ENCODE measurements at regions not wholly inside any gene's neighbourhood (a gene's known extent, or its start where the extent isn't known, plus 50 kb on each side); places are given as distances from the start of the nearest gene placed in this dataset.

GRCh38 chr2:129879614-129880180, 99.8 kb upstream of the RAB6C start:
- Mint-ChIP-seq H3K36me3 (no peaks in the 10 kb centered on the region), H3K9me3 (peaks cover 0 to 6% of the 10 kb centered on the region in 2 donors), H3K27ac (no peak overlapping the region)
- ATAC-seq (no peak), DNase-seq (ENCODE audit: low spot score in 2 of 2) (no peak)

GRCh38 chr2:129880309-129880708, 99.2 kb upstream of the RAB6C start:
- no peaks in the 10 kb centered on the region for H3K36me3 Mint-ChIP-seq
- H3K27ac Mint-ChIP-seq, result no peak overlapping the region
- no peak for DNase-seq (ENCODE audit: low spot score in 2 of 2)
- H3K9me3 Mint-ChIP-seq, result peaks cover 0 to 6% of the 10 kb centered on the region in 2 donors
- ATAC-seq, result no peak

GRCh38 chr2:129880971-129881370, 98.5 kb upstream of the RAB6C start:
- DNase-seq (ENCODE audit: low spot score in 2 of 2), result no peak
- no peak overlapping the region for H3K27ac Mint-ChIP-seq
- H3K36me3 Mint-ChIP-seq, result no peaks in the 10 kb centered on the region
- ATAC-seq, result no peak
- peaks cover 0 to 6% of the 10 kb centered on the region in 2 donors for H3K9me3 Mint-ChIP-seq

GRCh38 chr2:129881786-129882396, 97.6 kb upstream of the RAB6C start:
- no peaks in the 10 kb centered on the region for H3K36me3 Mint-ChIP-seq
- no peak overlapping the region for H3K27ac Mint-ChIP-seq
- ATAC-seq, result no peak
- H3K9me3 Mint-ChIP-seq, result peaks cover 0 to 1% of the 10 kb centered on the region in 2 donors
- no peak for DNase-seq (ENCODE audit: low spot score in 2 of 2)

GRCh38 chr2:129882476-129882875, 97.0 kb upstream of the RAB6C start:
- Mint-ChIP-seq H3K27ac (no peak overlapping the region), H3K36me3 (no peaks in the 10 kb centered on the region), H3K9me3 (no peaks in the 10 kb centered on the region)
- ATAC-seq, result no peak
- DNase-seq (ENCODE audit: low spot score in 2 of 2), result no peak

GRCh38 chr2:129883121-129883520, 96.3 kb upstream of the RAB6C start:
- DNase-seq (ENCODE audit: low spot score in 2 of 2), result no peak
- no peaks in the 10 kb centered on the region for H3K9me3 Mint-ChIP-seq
- H3K27ac Mint-ChIP-seq, result no peak overlapping the region
- no peak for ATAC-seq
- no peaks in the 10 kb centered on the region for H3K36me3 Mint-ChIP-seq

GRCh38 chr2:129884221-129884786, 95.2 kb upstream of the RAB6C start:
- H3K9me3 Mint-ChIP-seq, result no peaks in the 10 kb centered on the region
- no peak for ATAC-seq

GRCh38 chr2:129885735-129886134, 93.7 kb upstream of the RAB6C start:
- H3K36me3 Mint-ChIP-seq, result no peaks in the 10 kb centered on the region
- DNase-seq (ENCODE audit: low spot score in 2 of 2) (no peak), ATAC-seq (peak in 1 of 2 donors; percentile 34)
- no peak overlapping the region for H3K27ac Mint-ChIP-seq
- no peaks in the 10 kb centered on the region for H3K9me3 Mint-ChIP-seq

More at GRCh38 chr2:129884221-129884786, 95.2 kb upstream of the RAB6C start:
- no peaks in the 10 kb centered on the region for H3K36me3 Mint-ChIP-seq
- DNase-seq (ENCODE audit: low spot score in 2 of 2), result no peak
- no peak overlapping the region for H3K27ac Mint-ChIP-seq

- DNase-seq (ENCODE audit: low spot score in 2 of 2) (no peak), ATAC-seq (no peak)
- no peak overlapping the region for H3K27ac Mint-ChIP-seq
- H3K36me3 Mint-ChIP-seq, result no peaks in the 10 kb centered on the region
- no peaks in the 10 kb centered on the region for H3K9me3 Mint-ChIP-seq
These were observed 91.7 kb upstream of the RAB6C start for GRCh38 chr2:129887688-129888266.

- Mint-ChIP-seq H3K9me3 (no peaks in the 10 kb centered on the region), H3K36me3 (no peaks in the 10 kb centered on the region), H3K27ac (peak overlapping the region in 1 of 2 donors; percentile 50)
- DNase-seq (ENCODE audit: low spot score in 2 of 2), result no peak
- ATAC-seq, result no peak
These were observed 91.0 kb upstream of the RAB6C start for GRCh38 chr2:129888461-129888860.

GRCh38 chr2:129888896-129889295, 90.6 kb upstream of the RAB6C start:
- Mint-ChIP-seq H3K27ac (peak overlapping the region in 1 of 2 donors; percentile 50), H3K9me3 (no peaks in the 10 kb centered on the region), H3K36me3 (no peaks in the 10 kb centered on the region)
- DNase-seq (ENCODE audit: low spot score in 2 of 2) (no peak), ATAC-seq (no peak)

- Mint-ChIP-seq H3K27ac (no peak overlapping the region), H3K36me3 (no peaks in the 10 kb centered on the region), H3K9me3 (no peaks in the 10 kb centered on the region)
- DNase-seq (ENCODE audit: low spot score in 2 of 2), result no peak
- ATAC-seq, result no peak
These were observed 87.8 kb upstream of the RAB6C start for GRCh38 chr2:129891341-129892320.

- Mint-ChIP-seq H3K36me3 (no peaks in the 10 kb centered on the region), H3K27ac (no peak overlapping the region), H3K9me3 (no peaks in the 10 kb centered on the region)
These were observed 87.1 kb upstream of the RAB6C start for GRCh38 chr2:129892360-129892759.

GRCh38 chr2:129892773-129893172, 86.7 kb upstream of the RAB6C start:
- DNase-seq (ENCODE audit: low spot score in 2 of 2), result no peak
- no peaks in the 10 kb centered on the region for H3K36me3 Mint-ChIP-seq
- no peak for ATAC-seq
- no peaks in the 10 kb centered on the region for H3K9me3 Mint-ChIP-seq
- no peak overlapping the region for H3K27ac Mint-ChIP-seq

More at GRCh38 chr2:129892360-129892759, 87.1 kb upstream of the RAB6C start:
- ATAC-seq, result no peak
- no peak for DNase-seq (ENCODE audit: low spot score in 2 of 2)

- no peaks in the 10 kb centered on the region for H3K9me3 Mint-ChIP-seq
- H3K27ac Mint-ChIP-seq, result no peak overlapping the region
- H3K36me3 Mint-ChIP-seq, result no peaks in the 10 kb centered on the region
- DNase-seq (ENCODE audit: low spot score in 2 of 2), result no peak
- ATAC-seq, result no peak
These were observed 86.2 kb upstream of the RAB6C start for GRCh38 chr2:129893244-129893643.

- H3K9me3 Mint-ChIP-seq, result no peaks in the 10 kb centered on the region
- H3K36me3 Mint-ChIP-seq, result no peaks in the 10 kb centered on the region
- ATAC-seq (no peak), DNase-seq (ENCODE audit: low spot score in 2 of 2) (no peak)
- H3K27ac Mint-ChIP-seq, result no peak overlapping the region
These were observed 84.8 kb upstream of the RAB6C start for GRCh38 chr2:129894616-129895015.

GRCh38 chr2:129895061-129895460, 84.4 kb upstream of the RAB6C start:
- DNase-seq (ENCODE audit: low spot score in 2 of 2) (no peak), ATAC-seq (no peak)
- Mint-ChIP-seq H3K36me3 (no peaks in the 10 kb centered on the region), H3K27ac (no peak overlapping the region), H3K9me3 (no peaks in the 10 kb centered on the region)

All from activated naive CD4-positive, alpha-beta T cell treated with anti-CD3 and anti-CD28 coated beads, Interleukin-2, amount 50 U/mL, for 72 hours (primary cell).